Skeletal muscle cell (primary cell): ENCODE measurements at regions not wholly inside any gene's neighbourhood (a gene's known extent, or its start where the extent isn't known, plus 50 kb on each side); places are given as distances from the start of the nearest gene placed in this dataset.

Experiments
- DNase-seq: peaks from one replicate; pipeline ENCODE4 v3.0.0-alpha.2; 2010; ENCODE audit warnings: low read depth
- H3K4me3 ChIP-seq: 2 replicates; pipeline ENCODE4 v1.5.1; 2011; ENCODE audit warnings: low read depth, mild to moderate bottlenecking, control low read depth, low read length, moderate library complexity

DNA sequence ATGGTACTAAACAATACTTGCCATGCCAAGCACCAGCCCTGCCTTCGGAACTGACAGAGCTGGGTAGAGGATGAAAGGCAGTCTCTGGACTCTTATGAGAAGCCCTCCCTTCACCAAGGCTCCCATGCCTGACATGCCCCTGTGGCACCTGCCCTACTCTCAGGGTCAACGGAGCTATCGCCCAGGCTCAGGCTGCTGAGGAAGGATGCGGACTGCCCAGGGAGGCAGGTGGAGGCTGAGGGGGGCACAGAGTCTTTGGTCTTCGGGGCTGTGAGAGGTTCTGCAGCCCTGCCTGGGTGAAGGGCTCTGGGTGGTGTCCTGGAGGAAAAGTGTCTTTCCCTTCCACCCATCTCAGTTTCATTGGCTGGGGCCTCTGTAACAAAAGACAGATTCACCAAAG lies 290.8 kb upstream of the B3GAT1 start:
- no peak for DNase-seq
- no peak overlapping the region for H3K4me3 ChIP-seq

DNA sequence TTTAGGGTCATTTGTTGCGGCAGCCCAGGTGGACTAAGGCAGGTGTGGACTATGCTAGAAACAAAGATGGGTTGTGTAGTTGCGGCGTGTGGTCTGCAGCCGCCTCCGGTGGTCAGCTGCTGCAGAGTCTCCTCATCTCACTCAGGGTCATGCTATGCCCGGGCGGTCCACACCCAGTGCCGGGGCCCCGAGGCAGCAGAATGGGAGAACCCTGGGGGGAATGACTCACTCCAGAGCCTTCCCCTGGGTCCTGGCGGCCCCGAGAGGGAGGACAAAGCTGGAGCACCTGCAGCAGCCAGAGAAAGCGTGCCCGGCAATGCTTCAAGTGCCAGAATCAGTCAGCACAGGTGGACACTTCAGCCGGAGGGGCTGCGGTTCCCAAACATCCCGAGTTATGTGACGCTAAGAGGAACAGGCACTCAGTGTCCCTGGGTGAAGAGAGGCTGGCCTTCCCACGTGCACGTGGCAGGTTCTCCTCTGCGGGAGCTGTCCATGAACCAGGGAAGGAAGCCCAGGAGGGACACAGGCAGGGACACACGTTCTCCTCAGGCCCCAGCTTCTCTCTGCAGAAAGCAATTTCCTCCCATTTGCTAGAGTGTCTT lies 289.6 kb upstream of the B3GAT1 start:
- no peak overlapping the region for H3K4me3 ChIP-seq
- DNase-seq: no peak

- DNase-seq: no peak
- H3K4me3 ChIP-seq: no peak overlapping the region
These were observed 288.1 kb upstream of the B3GAT1 start for GRCh38 chr11:134700101-134700640.

GRCh38 chr11:134696455-134696854 lies 284.4 kb upstream of the B3GAT1 start:
- no peak overlapping the region for H3K4me3 ChIP-seq
- no peak for DNase-seq

DNA sequence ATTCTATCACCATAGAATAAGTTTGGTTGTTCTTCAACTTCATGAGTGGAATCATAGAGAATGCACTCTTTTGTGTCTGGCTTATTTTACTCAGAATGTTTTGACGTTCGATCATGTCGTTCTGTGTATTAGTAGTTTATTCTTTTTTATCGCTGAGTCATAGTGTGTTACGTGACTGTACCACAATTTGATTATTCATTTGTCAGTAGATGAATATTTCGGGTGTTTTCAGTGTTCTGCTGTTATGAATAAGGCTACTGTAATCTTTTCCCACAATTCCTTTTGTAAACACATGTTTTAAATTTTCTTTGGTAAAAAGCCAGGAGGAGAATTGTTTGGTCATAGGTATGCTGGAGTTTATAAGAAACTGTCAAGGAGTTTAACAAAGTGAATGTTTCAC lies 279.9 kb upstream of the B3GAT1 start:
- no peak for DNase-seq
- H3K4me3 ChIP-seq: no peak overlapping the region

DNA sequence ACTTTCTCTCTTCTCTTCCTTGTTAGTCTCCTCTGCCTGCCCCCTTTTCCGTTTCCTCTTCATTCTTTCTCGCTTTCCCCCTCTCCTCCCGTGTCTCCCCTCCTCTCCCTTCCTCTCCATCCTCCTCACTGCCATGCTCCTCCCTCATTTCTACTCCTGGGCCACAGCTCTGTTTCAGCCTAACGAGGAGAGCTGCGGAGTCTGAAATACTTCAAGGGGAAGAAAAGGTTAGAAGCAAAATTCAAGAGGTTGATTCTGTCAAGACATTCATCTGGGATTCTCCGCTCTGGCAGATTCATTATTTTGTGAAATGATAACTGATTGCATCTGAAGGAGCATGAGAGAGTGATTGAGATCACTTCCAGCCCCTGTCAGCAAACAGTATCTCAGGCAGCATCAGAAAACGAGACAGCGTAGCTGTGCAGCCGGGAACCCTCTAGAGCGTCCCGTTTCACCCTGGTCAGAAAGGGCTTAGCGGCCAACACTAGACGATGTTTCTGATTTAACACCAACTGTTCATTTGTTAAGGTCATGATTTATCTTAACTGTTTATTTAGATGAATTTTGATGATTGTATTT lies 279.3 kb upstream of the B3GAT1 start:
- DNase-seq: no peak
- H3K4me3 ChIP-seq: no peak overlapping the region

DNA sequence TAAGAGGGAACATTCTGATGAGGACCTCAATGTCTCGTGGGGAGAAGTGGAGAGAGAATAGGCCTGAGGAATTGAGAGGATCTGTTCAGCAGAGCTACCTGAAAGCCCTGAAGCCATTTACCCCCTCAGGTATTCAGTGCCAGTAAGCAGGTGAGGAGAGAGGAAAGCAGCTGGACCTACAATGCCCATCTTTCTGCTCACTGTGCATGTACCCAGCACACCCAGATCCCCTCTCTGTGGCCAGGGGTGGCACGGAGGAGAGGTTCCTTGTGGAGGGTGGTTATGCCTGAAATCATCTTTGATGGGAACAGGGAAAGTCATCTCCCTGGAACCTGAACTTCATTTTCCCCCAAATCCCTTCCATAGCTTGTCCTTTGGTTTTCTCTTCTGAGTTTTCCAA lies 277.8 kb upstream of the B3GAT1 start:
- no peak for DNase-seq
- H3K4me3 ChIP-seq: no peak overlapping the region

DNA sequence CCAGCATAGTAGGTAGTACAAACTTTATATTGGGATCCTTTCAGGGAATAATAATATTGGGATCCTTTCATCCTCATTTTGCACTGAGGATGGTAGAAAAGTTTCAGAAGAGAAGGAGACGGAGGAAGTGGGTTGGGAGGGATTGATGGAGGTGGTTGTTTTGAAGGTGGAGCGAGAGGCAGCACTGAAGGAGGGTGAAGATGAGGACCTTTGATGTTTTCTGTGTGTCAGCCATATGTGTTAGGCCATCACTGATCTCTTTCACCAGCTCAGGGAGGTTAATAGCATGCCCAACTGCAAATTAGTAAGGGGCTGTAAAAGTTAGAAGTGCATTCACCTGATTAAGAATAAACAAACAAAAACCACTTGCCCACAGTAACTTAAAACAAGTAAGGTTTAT lies 275.5 kb upstream of the B3GAT1 start:
- DNase-seq: no peak
- H3K4me3 ChIP-seq: no peak overlapping the region

DNA sequence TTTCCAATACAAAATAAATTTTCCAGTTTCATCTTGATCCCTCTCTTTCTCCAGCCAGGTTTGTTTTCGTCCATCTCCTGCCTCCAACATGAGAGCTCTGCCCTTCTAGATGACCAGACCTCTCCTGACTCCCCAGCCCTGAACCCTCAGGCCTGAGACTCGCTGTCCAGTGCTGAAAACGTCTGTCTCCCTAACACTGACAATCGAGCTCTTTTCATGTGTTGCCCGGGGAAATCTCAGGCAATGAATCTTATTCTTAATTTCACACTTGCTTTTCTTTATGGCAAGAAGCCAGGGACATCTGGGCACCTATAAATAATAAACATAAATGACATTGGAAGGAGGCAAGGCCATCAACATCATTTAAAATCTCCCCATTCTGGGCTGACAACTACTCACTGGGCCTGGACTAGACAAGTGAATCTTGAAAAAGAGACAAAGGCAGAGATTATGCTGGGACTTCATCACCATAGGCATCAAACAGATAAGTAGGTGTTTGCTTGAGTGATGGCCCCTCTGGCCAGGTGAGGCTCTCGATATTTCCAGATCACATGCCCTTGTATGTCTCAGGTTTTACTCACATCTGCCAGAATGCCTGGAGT lies 274.5 kb upstream of the B3GAT1 start:
- H3K4me3 ChIP-seq: no peak overlapping the region
- DNase-seq: no peak

DNA sequence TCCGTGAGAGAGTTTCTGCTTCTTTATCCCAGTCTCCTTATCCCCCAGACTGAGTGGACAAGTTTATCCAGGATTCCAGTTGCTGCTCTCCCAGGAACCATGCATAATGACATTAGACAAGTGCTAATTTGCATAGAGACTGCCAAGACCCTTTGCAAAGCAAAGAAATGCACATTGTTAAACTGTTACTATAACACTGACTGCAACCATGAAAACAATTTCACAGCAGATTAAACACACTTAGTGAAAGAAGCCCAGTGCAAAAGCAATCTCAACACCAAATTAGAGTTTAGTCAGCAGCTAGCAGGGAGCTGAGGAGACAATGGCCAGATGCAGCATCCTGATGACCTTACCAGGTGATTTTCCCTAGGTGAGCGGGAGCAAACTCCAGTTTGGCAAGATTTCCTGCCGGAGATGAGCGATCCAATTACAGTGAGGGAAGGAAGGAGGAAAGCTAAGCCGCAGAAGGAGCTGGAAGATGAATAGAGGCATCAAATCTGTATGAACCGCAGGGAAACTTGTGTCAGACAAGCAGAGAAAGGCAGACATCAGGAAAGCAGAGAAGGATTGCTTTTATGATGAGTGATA lies 273.8 kb upstream of the B3GAT1 start:
- H3K4me3 ChIP-seq: no peak overlapping the region
- no peak for DNase-seq

- no peak overlapping the region for H3K4me3 ChIP-seq
- DNase-seq: no peak
These were observed 272.5 kb upstream of the B3GAT1 start for GRCh38 chr11:134684576-134684975.

DNA sequence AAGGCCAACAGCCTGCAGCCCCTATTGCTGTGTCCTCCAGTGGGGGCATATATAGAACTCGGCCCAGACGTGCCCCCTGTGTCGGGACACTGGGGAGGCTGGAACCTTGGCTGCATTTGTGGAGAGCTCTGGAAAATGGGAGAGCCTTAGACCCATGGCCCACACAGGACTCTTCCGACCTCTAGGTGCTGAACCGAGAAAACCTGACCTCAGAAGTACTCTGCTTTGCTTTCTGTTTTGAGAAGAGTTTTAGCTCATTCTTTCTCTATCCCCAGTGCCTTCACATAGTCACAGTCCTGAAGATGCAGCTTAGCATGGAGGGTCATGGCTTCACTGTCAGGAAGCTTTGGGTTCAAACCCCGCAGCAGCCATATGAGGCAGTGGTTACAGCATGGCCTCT lies 271.8 kb upstream of the B3GAT1 start:
- no peak overlapping the region for H3K4me3 ChIP-seq
- DNase-seq: no peak

- no peak overlapping the region for H3K4me3 ChIP-seq
- DNase-seq: no peak
These were observed 270.5 kb upstream of the B3GAT1 start for GRCh38 chr11:134682577-134682976.

DNA sequence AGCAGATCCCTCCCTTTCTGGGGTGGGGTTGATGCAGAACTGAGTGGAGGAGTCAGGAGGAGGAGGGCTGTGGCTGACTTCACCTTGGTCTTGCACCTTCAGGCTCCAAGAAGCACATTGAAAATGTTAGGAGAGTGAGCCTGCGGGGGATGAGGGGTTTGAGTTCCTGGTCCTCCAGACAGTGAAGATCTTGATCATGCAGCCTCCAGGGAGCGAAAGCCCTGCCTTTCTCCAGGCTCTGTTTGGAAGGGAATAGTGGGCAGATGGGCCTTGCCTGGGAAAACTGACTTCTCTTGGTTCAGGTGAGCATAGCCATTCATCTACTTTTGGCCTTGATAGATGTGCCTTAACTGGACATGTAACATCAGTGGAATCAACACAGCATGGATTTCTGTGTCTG lies 267.6 kb upstream of the B3GAT1 start:
- DNase-seq: no peak
- H3K4me3 ChIP-seq: no peak overlapping the region

- DNase-seq: no peak
- H3K4me3 ChIP-seq: no peak overlapping the region
These were observed 266.7 kb upstream of the B3GAT1 start for GRCh38 chr11:134678744-134679143.

- H3K4me3 ChIP-seq: no peak overlapping the region
- no peak for DNase-seq
These were observed 266.0 kb upstream of the B3GAT1 start for GRCh38 chr11:134677891-134678551.

- no peak for DNase-seq
- H3K4me3 ChIP-seq: no peak overlapping the region
These were observed 265.4 kb upstream of the B3GAT1 start for GRCh38 chr11:134677397-134677822.

DNA sequence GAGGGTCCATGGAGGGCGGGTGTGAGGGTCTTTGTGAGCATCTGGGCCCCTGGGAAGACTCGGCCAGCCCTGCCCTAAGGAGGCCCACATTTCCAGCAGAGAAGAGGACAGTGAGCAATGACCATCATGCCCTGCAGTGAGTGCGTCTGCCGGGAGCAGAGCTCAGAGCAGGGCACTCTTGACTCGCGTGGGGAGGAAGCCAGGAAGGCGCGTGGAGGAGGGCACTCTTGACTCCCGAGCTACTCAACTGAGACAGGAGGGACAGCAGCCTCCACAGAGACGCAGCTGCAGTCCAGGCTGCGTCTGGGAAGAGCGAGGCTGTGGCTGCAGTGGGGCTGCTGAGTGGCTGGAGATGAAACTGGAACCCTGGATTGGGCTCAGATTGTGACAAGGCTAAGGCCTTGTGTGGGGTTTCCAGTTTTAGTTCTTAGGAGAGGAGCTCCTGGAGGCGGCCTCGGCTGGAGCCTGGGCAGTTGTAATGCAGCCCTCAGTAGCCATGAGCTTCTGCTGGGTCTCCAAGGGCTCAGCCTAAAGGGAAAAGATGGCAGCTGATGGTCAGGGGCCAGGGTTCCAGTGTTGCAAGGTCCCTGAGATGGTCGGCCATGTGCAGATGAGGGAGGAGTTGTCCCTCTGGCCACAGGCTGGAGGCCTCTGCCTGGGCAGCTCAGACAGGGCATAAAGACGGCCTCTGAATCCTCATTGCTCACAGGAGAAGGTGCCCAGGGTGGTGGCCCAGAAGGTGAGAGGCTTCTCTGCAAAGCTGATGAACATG lies 264.7 kb upstream of the B3GAT1 start:
- no peak for DNase-seq

DNA sequence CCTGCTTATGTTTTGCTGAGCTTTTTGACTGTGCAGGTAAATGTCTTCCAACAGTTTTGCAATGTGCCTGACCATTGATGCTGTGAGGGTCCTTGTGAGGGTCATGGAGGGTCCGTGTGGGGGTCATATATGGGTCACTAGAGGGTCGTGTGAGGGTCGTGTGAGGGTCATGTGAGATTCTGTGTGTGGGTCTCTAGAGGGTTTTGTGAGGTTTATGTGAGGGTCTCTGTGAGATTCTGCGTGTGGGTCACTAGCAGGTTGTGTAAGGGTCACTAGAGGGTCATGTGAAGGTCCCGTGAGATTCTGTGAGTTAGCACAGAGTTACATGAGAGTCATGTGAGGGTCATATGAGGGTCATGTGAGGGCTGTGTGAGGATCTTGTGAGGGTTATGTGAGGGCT lies 263.9 kb upstream of the B3GAT1 start:
- H3K4me3 ChIP-seq: no peak overlapping the region
- DNase-seq: no peak

More for the DNA sequence above, 264.7 kb upstream of the B3GAT1 start:
- no peak overlapping the region for H3K4me3 ChIP-seq
